Forelimb muscle (tissue), 1 donor: ENCODE measurements at regions not wholly inside any gene's neighbourhood (a gene's known extent, or its start where the extent isn't known, plus 50 kb on each side); places are given as distances from the start of the nearest gene placed in this dataset.

Source experiments
- DNase-seq: peaks from one replicate; pipeline ENCODE4 v3.0.0-alpha.2; 2013; ENCODE audit warnings: low read depth

DNA sequence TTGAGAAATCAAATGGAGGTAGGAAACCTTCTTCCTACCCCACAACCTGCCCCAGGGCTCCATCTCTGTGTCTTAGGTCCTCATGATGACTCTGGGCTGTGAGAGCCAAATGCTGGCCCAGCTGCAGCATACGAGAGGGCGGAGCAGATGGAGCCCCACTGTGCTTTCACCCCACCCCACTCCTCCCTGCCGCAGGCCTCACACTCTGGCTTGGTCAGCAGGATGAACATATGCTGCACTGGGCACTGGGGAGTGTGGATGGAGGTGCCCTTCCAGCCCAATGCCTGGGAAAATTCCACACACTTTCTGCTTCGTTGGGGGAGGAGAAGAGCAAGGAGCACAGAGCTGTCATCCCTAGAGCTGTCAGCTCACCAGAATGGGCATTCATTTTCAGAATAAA is 271.6 kb upstream of the CADM1 start:
- no peak for DNase-seq

DNA sequence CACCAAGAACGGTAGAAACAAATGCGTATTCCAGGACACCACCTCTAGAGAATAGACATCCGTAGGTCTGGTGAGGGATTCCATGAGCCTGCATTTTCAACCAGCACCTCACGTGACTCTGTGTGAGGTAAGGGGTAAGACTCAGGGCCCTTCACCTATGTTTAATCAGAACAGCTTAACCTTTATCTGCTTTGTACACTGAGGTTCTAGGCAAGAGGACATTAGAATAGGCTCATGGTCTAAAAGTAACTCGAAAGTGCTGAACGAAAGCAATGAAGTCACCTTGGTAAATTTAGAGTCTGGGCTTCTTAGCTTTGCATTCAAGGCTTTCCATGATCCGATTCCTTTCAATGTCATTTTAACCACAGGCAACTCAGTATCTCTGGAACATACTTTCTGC is 270.5 kb upstream of the CADM1 start:
- DNase-seq, result no peak

DNA sequence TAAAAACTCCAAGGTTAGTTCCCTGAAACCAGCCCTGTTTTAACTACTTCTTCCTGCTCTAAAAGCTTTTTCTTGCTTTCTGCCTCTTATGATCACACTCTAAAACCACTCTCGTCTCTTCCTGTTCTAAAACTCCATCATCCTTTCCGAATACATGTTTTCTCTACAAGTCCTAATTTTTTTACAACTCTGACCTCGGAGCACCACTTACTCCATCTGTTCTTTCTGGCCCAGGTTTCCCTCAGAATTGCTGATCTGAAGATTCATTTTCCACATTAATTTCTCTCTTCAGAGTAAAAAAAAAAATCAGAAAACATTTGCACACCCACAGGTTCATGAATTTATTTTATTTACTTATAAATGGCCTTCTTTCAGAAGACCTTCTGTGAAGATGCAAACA is 265.7 kb upstream of the CADM1 start:
- DNase-seq, result no peak

DNA sequence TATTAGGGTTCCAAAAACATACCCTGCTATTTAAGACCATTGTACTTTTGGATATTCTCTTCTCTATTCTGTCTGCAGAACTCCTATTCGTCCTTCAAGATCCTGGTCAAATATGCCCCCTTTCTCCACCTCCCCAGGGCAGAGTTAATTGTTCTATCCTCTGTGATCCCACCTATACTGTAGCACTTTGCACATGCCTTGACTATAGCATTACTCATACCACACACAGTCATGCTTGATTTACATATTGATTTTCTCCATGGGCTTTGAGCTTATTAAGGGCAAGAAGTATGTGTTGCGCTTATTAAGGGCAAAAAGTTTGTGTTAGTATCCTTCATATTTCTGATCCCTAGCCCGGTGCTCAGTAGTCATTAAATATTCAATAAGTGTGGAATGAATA is 263.7 kb upstream of the CADM1 start:
- no peak for DNase-seq

DNA sequence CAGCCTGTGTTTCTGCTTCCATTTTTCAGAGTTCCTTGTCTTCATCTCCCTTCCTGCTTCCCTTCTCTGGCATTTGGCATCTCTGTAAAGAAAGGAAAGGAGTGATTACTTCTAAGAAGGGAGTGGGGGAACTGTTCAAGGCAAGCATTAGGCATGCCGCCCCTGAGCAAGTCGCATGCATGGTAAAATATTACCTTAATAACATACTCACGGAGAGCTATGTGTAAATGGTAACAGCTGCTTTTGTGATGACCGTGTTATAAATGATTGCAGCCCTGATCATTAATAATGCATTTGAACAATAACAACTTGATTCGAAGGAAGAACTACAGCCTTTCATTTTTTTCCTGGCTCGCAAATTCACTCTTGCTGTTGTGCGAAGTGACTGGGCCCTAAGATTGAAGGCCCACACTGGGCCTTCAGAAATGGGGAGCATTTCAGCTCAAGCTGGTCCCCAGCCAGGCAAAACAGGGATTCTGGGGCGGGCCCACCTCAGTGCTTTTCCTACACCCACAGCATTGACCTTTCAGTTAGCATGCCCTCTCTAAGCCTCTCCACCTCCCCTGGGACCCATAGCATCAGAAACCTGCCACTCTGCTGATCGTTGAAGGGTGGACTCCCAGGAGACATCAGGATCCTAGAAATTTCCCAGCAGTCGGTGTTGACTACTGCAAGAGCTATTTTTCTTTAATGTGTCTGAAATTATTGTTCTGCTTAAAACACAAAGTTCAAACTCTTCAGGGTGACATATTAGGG is 263.0 kb upstream of the CADM1 start:
- no peak for DNase-seq

DNA sequence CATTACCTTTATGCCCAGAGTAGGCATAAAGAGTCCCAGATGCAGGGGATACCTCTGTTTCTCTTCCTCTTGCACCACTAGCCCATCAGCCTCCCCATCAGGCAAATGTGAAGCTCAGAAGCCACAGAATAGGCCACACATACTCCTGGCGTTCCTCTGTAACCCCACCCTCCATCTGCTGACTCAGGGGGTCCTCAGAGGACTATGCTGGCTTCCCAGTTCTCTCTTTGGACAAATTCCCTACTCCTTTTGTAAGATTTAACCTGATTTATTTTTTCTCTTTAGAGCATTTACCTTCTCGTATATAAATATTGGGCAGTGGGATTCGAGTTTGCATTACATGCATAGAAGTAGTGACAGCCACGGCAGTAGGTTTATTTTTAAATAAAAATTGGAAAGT is 262.3 kb upstream of the CADM1 start:
- no peak for DNase-seq

DNA sequence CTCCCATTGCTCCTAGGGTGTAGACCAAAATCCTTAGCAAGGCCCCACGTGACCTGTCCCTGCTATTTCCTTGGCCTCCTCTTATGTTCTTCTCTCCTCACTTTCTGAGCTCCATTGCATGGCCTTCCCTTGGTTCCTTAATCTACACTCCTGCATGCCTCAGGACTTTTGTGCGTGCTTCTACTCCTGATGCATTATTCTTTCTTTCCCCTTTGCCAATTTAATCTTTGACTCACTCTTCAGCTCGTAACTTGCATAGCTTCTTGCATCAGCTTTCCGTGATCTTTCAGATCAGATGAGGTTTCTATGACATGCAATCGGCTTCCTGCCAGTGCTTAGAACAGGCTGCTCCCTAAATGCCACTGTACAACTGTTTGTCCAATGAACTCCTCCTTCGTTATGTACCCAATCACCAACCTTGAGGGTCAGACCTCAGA is 261.6 kb upstream of the CADM1 start:
- no peak for DNase-seq

DNA sequence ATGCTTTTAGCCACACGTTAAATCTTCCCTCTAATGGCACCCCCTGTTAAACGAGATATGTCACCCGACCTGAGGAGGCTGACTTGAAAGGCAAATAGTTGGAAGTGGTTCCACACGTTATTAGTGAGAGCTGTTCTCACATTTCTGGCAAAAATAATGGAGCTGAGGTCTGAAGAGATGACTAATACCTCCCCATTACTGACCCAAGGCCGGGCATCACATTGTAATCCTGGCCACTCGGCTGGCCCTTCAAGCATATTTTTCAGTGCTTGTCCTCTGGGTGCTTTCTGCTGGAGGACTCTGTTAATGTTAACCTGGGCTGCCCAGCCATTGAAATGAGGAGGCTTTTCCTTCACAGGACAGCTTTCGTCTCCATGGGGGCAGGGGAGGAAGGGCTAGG is 260.0 kb upstream of the CADM1 start:
- DNase-seq, result no peak

DNA sequence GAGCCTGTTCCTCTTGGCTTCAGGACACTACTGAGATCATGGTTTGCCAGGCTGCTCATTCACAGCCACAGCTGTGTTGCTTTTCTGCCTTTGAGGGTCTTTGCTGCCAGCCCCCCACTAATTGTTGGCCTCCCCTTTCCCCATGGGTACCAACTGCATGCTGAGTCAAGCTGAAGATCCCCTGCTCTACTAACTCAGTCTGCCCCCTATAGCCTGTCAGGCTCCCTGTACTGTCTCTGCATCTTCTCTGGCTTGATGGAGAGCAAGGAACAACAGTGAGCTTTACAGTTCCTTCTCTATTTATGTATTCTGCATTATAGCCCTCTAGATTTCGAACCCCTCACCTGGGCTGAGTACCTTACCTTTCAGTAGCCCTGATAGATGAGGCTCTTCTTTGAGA is 257.6 kb upstream of the CADM1 start:
- no peak for DNase-seq

DNA sequence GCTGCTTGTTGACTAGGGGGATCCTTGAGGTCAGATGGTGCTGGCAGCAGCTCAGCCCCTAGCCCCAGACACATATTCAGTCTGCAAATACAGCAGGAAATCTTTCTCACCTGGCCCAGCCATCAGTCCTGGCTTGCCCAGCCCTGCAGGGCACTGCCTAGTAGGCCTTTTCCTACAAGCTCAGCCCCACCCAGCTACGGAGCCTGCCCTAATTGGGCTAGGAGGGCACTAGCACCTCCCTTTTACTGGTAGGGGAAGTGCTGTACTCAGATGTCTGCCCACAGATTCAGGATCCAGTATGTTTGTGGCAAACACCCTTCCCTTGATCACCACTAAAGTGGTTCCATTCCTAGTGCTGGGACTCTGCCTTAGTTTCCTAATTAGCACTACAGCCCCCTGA is 257.1 kb upstream of the CADM1 start:
- no peak for DNase-seq

DNA sequence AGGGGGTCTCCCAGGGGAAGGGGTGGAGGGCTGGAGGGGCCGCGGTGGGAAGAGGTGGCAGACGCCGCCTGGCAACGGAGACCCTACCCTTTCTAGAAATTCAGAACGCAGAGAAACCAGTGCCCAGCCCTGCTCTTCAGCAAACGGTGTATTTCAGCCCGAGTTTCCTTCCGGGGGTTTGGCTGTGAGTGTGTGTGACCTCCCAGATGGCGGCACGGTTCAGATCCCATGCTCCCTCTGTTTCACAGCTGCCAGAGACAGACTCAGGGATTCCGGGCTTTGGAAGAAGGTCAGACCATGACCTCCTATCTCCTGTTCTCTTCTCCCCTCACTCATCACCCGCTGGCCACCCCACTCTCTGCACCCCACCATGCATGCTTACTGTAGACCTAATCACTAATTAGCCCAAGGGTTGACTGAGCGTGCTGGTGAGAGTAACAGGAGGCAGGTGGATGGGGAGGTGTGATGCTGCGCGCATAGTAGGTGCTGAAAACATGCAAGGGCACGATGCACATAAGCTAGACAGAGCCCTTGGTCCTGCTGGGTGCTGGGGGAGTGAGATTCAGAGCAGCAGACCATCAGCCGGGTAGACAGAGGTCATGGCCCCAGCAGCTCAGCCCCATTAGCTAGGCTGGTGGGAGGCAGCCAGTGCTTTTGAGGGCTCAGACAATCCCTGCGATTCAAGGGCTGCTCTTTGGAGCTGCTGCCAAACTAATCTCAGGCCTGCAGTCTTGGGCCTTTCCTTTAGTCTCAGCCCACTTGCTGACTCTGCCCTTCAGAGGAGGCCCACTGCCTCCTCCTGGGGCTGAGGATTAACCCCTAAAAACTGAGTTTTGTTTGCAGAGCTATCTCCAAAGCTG is 256.5 kb upstream of the CADM1 start:
- no peak for DNase-seq

DNA sequence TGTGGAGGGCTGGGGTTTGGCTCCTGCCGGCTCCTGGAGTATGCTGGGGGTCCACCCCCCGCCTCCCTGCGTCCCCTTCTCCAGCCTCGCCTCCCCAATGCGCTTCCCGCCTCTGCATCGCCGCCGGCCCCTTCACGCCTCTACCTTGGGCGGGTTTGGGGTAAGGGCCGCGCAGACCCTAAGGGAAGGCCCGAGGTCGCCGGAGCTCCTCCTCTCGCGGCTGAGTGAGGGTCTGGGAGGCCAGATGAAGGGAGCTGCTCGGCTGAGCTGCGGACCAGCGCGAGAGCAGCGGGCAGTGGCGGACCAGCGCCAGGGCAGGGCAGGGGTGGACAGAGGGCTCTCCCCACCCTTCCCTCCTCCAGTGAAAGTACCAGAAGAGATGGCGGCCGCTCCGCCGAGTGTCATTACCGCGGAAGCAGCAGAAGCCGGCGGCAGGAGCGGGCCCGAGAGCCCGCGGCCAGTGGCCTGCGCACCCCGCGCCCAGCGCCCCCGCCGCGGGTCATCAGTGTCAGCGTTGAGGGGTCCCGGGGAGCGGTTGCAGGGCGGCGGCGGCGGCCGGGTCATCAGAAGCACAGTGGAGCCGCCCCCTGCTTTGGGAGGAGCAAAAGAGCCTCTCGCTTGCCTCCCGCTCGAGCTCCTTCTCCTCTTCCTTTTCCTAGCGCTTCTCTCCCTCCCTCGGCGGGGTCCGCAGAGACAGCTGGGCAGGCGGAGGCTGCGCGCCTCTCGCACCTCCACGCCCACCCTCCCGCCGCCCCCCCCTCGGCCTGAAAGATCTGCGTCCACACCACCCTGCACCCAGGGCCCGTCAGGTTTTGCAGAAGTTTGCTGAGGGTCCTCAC is 255.6 kb upstream of the CADM1 start:
- DNase-seq, result no peak

DNA sequence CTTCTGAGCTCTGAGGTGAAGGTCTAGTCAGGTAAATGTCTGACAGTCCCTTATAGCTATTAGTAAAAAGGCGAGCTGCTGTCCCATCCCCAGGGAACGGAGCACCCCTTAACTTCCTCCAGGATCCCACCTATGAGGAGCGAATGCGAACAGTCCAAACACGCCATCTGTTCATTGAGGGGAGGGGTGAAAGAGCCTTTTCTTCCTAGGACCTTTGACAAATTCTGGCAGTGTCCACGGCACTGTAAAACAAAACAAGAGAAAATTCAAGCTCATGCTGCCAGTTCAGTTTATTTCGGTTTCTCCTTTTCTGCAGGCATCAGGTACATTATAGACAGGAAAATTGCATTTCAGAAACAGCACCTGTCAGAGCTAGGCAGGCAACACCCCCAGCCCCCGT is 253.8 kb upstream of the CADM1 start:
- DNase-seq, result no peak

DNA sequence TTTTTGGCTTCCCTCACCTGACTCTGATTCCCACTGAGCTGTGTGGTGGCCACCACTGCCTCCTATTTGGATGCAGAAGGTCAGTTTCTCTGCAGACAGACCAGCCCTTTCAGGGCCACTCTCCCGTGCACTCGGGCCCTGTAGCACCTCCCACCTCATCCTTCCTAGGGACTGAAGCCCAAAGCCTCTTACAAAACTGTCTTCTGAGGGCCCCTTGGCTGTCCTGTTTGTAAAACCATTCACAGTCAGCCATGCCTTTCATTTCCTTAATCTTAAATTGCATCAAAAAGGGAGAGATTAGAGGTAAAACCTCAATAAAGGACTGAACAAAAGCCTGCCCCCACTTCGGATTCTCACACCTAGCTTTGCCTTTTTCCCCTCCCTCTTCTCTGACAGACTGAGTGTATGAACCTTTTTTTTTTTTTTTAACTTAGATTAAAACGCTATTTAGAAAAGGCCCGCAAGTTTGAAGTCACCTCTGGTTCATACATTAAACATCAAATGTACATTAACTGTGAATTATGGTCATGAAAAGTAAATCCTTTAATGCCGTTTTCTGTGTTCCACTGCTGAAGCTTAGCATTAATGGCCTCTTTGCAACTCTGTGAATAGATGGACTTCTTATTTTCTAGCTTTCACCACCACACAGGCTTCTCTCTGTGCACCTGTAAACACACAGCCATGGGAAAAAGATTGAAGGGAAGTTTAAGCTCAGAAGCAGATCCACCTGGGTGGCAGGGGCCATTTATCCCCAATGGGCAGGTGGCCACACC is 247.2 kb upstream of the CADM1 start:
- DNase-seq, result no peak

DNA sequence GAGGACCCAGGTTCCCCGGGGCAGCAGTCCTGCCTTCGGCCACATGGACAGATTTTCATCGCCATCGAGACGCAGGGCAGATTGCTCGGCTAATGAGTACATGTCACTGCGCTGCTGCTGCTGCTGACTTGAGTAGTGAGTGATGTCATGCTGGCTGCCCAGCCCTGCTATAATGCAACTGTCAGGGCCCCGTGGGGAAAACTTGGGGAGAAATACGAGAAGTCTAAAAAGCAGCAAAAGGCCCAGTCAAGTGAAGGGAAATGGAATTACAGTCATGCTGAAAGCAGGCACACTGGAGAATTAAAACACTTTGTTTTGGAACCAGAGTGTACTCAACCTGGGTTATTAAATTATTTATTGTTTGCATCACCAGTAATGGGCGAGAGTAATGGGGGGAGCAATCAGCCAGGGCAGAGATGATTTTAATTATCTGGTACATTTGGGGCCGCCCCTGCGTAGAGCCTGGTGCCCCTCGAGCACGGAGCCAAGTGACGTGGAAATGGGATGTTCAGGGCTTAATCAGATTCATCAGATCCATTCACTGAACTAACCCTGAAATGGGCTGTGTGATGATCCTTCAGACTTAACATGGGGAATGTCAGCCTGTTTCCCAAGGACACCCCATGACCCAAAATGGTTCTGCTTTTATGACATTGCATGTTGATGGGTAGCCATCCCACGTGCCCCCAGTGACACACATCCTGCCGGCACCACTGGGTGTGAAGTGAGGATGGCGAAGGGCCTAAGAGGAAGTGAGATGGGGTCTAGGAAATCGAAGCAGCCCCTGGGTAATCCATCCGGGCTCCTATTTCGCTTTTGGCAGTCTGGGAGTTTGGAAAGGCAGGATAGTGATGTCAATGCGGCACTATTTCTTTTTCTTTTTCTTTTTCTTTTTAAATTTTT is 241.6 kb upstream of the CADM1 start:
- DNase-seq, result peak; percentile 45

DNA sequence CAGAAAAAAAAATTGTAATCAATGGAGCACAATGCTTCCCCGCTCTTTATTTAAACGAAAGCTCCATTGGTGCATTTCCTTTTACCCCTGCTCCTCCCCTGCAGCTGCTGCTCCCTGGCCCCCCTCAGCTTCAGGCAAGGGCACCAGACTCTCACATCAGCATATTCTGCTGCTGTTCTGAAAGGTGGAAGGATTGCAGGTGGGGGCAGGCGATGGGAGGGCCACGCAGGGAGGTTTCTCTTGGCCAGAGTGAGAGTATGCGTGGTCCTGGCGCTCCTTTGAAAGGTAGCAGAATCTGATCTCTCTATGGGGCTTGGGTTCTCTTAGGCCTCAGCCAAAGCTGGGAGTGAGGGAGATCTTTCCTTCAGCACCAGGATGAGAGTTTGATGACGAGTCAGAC is 240.9 kb upstream of the CADM1 start:
- no peak for DNase-seq

DNA sequence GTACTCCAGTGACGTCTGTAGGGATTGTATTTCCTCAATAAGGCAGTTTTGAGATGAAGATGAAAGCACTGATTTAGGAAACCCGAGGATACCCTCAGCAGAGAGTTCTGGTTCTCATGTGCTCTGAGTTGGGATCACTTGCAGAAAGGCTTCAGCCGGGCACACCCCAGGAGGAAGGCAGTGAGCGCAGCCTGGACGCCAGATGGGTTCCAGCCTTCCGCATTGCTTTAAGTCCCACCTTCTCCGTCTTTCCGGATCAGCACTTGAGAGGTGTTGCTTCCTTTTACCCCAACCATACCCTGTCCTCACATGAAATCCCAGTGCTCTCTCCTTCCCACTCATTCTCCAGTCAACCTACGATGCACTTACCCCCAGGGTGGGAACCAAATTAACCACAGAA is 239.5 kb upstream of the CADM1 start:
- DNase-seq, result no peak

DNA sequence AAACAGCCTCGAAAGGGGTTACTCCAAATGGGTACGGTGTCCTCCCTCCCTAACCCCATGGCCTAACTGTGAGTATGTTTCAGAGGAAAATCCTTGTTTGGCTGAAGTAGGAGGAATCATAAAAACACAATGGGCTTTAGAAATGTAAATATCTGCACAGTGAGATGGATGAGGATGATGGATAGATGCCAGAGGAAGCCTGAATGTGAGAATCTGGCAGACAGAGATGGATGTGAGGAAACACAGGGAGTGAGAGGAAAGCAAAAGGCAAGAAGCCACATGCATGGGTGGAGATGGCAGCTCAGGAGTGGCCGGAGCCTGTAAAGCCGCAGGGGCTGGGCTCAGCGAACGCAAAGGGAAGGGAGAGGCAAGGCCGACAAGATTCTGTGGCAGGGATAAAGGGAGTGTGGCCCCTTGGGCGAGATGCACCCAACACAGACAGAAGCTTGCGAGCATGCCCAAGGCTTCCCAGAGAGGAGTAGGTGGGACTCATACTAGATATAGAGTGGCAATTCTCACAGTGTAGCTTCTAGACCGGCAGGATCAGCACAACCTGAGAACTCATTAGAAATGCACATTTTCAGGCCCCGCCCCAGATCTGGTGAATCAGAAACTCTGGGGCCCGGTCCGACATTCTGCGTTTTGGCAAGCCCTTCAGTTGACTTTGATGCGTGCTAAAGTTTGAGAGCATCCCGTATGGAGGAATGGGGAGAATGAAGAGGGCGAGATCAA is 237.3 kb upstream of the CADM1 start:
- no peak for DNase-seq

DNA sequence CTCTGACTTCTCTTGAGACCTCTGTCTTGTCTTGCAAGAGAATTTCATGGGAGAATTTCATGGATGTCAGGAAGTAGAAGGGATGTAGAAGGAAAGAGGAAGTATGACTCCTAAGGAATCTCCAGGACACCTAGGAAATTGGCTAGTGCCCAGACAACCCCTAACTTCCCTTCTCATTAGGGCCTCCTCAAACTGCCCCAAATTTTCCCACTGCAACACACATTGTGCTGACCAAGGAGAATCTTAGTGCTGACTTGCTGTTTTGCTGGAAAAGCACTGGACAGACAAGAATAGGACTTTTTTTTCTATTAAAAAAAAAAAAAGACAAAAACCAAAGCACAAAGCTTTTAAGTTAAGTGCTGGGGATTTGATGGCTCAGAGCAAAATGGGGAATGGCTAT is 236.1 kb upstream of the CADM1 start:
- DNase-seq, result no peak

DNA sequence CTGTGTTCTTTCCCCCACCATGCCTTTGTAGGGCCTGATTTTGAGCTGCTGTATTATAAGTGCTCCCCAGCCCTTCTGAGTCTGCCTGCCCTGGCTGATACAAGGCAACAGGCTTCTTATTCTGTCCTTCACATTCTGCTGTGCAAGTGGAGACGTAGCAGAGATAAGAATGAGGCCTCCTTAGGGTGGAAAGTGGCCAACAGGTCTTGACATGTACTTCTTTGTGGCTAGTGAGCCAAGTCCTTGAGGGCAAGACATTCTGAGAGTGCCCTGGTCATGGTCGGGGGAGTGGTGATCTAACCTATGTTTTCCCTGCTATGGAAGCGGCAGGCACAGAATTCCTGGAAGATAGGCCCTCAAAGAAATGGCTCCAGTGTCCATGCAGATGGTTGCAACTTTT is 235.7 kb upstream of the CADM1 start:
- DNase-seq, result no peak
